HCT116 (cell line): ENCODE measurements at regions not wholly inside any gene's neighbourhood (a gene's known extent, or its start where the extent isn't known, plus 50 kb on each side); places are given as distances from the start of the nearest gene placed in this dataset.

ENCODE experiments used
- ATAC-seq: fragments of 200-7000 bp; cut with Tn5 transposase; 2 replicates; pipeline ENCODE4 v1.9.1; 2020; ENCODE audit warnings: mild to moderate bottlenecking, moderate library complexity
- BruUV-seq: library from RNA; stranded (reverse); fragments of 400-500 nt; replicated peaks from 2 replicates; lab custom pipeline; 2021; lab: Mats Ljungman, UMichigan
- CTCF ChIA-PET: fragments of 300-600 bp; sonication (Branson Sonifier 250); formaldehyde crosslinking; loops from one replicate; lab custom pipeline; 2021; ENCODE audit warnings: antibody characterized with exemption; lab: Charles Lee
- POLR2A ChIA-PET: fragments of 300-600, 350-600 bp; sonication (Branson Sonifier 250); formaldehyde crosslinking; loops from one replicate; lab custom pipeline; 2021; ENCODE audit warnings: antibody characterized with exemption; lab: Charles Lee
- RAD21 ChIA-PET, 2 experiments: fragments of 300-600 bp; sonication (Branson Sonifier 250); formaldehyde crosslinking; loops; one replicate each; lab custom pipeline; 2023; ENCODE audit warnings: low total read pairs in 2 of 2; ENCODE audit not compliant: uncharacterized antibody in 2 of 2, unreplicated experiment in 2 of 2, low non-redundant PET in 1 of 2; lab: Charles Lee
- DNase-seq: peaks from one replicate; pipeline ENCODE4 v3.0.0-alpha.2; 2010; ENCODE audit warnings: low read depth, low spot score
- H2AFZ ChIP-seq: fragments of 200-600 bp; shearing (Covaris generic), sonication (generic); 2 replicates; pipeline ENCODE4 v1.6.1; 2017; ENCODE audit warnings: low read depth, mixed run types, mixed read lengths, antibody characterized with exemption, low read length; ENCODE audit not compliant: poor library complexity, severe bottlenecking
- H3K27ac ChIP-seq: 2 replicates; pipeline ENCODE4 v1.5.1; 2012; ENCODE audit warnings: low read depth, low read length
- H3K27me3 ChIP-seq: fragments of 200-600 bp; sonication (generic); 2 replicates; pipeline ENCODE4 v1.6.1; 2016; ENCODE audit warnings: mixed run types, low read length, mixed read lengths; ENCODE audit not compliant: insufficient read depth
- H3K36me3 ChIP-seq, 2 experiments: fragments of 200-500 bp in 1 of 2; fragments of 200-600 bp in 1 of 2; sonication (Bioruptor generic) in 1 of 2; sonication (generic) in 1 of 2; 2 replicates each; pipeline versions ENCODE4 v1.5.1 to v1.6.1; 2014 to 2016; ENCODE audit warnings: low read length in 2 of 2, inconsistent platforms in 1 of 2, mixed read lengths in 1 of 2, mixed run types in 1 of 2; ENCODE audit not compliant: insufficient read depth in 2 of 2, control insufficient read depth in 1 of 2
- H3K4me1 ChIP-seq, 2 experiments: fragments of 200-600 bp in 1 of 2; sonication (generic) in 1 of 2; 2 replicates each; pipeline versions ENCODE4 v1.5.1 to v1.6.1; 2012 to 2017; ENCODE audit warnings: low read length in 2 of 2, inconsistent platforms in 1 of 2, mild to moderate bottlenecking in 1 of 2, mixed read lengths in 1 of 2, mixed run types in 1 of 2, moderate library complexity in 1 of 2; ENCODE audit not compliant: insufficient read depth in 2 of 2, control insufficient read depth in 1 of 2
- H3K4me2 ChIP-seq: fragments of 200-600 bp; sonication (generic); 2 replicates; pipeline ENCODE4 v1.6.1; 2017; ENCODE audit warnings: mixed run types, low read length, mixed read lengths
- H3K4me3 ChIP-seq, 2 experiments: fragments of 200-600 bp in 1 of 2; sonication (generic) in 1 of 2; replicated peaks in 1 of 2; 2 replicates each; pipeline ENCODE4 v1.5.1; 2011 to 2016; ENCODE audit warnings: low read length in 2 of 2, control low read depth in 1 of 2, low read depth in 1 of 2, mild to moderate bottlenecking in 1 of 2, mixed read lengths in 1 of 2, mixed run types in 1 of 2
- H3K79me2 ChIP-seq: fragments of 200-600 bp; sonication (generic); 2 replicates; pipeline ENCODE4 v1.6.1; 2017; ENCODE audit warnings: mild to moderate bottlenecking, mixed run types, low read length, moderate library complexity, mixed read lengths; ENCODE audit not compliant: insufficient read depth
- H3K9ac ChIP-seq: fragments of 200-600 bp; sonication (generic); 2 replicates; pipeline ENCODE4 v1.6.1; 2016; ENCODE audit warnings: low read length, mixed read lengths
- H3K9me2 ChIP-seq: fragments of 200-600 bp; sonication (generic), shearing (Covaris generic); 2 replicates; pipeline ENCODE4 v1.6.1; 2017; ENCODE audit warnings: mixed run types, mild to moderate bottlenecking, moderate library complexity; ENCODE audit not compliant: insufficient read depth
- H3K9me3 ChIP-seq, 2 experiments: fragments of 200-500 bp in 1 of 2; fragments of 200-600 bp in 1 of 2; sonication (Bioruptor generic) in 1 of 2; sonication (generic) in 1 of 2; 2 replicates each; pipeline ENCODE4 v1.6.1; 2014 to 2017; ENCODE audit warnings: low read length in 2 of 2, mixed read lengths in 2 of 2, inconsistent platforms in 1 of 2, low read depth in 1 of 2, mild to moderate bottlenecking in 1 of 2, mixed run types in 1 of 2, moderate library complexity in 1 of 2; ENCODE audit not compliant: control insufficient read depth in 1 of 2, insufficient read depth in 1 of 2
- H4K20me1 ChIP-seq: fragments of 200-600 bp; sonication (generic), shearing (Covaris generic); 2 replicates; pipeline ENCODE4 v1.6.1; 2017; ENCODE audit warnings: mixed run types, mild to moderate bottlenecking, moderate library complexity; ENCODE audit not compliant: insufficient read depth
- CBX3 ChIP-seq: IDR thresholded peaks from 2 replicates; pipeline ENCODE4 v1.6.1; 2012; ENCODE audit warnings: low read depth
- CEBPB ChIP-seq: IDR thresholded peaks from 2 replicates; pipeline ENCODE4 v1.6.1; 2012; ENCODE audit warnings: low read depth
- CTCF ChIP-seq, 3 experiments: fragments of 200-600 bp in 1 of 3; sonication (generic) in 1 of 3; IDR thresholded peaks in 2 of 3; conservative IDR thresholded peaks in 1 of 3; 2 replicates each; pipeline ENCODE4 v1.5.1; 2012 to 2017; ENCODE audit warnings: low read depth in 2 of 3, low read length in 2 of 3, antibody characterized with exemption in 1 of 3, borderline replicate concordance in 1 of 3, control low read depth in 1 of 3, mild to moderate bottlenecking in 1 of 3, mixed read lengths in 1 of 3, mixed run types in 1 of 3, moderate library complexity in 1 of 3; ENCODE audit not compliant: insufficient read depth in 1 of 3
- ELF1 ChIP-seq: IDR thresholded peaks from 2 replicates; pipeline ENCODE4 v1.6.1; 2012; ENCODE audit warnings: low read depth, borderline replicate concordance
- EZH2 ChIP-seq: fragments of 200-600 bp; sonication (generic); IDR thresholded peaks from 2 replicates; pipeline ENCODE4 v1.6.1; 2017; ENCODE audit warnings: antibody characterized with exemption, mixed run types
- FOSL1 ChIP-seq: IDR thresholded peaks from 2 replicates; pipeline ENCODE4 v1.6.1; 2012; ENCODE audit warnings: low read depth
- JUND ChIP-seq: IDR thresholded peaks from 2 replicates; pipeline ENCODE4 v1.6.1; 2012
- POLR2AphosphoS5 ChIP-seq: IDR thresholded peaks from 2 replicates; pipeline ENCODE4 v1.6.1; 2011; ENCODE audit warnings: mild to moderate bottlenecking, low read depth, low read length, moderate library complexity
- RAD21 ChIP-seq: IDR thresholded peaks from 2 replicates; pipeline ENCODE4 v1.6.1; 2012; ENCODE audit warnings: low read depth, mild to moderate bottlenecking
- SIN3A ChIP-seq: IDR thresholded peaks from 2 replicates; pipeline ENCODE4 v1.6.1; 2012; ENCODE audit warnings: low read depth
- SP1 ChIP-seq: IDR thresholded peaks from 2 replicates; pipeline ENCODE4 v1.6.1; 2012; ENCODE audit warnings: low read depth
- TCF7L2 ChIP-seq: IDR thresholded peaks from 2 replicates; pipeline ENCODE4 v1.7.0; 2011; ENCODE audit warnings: borderline replicate concordance, inconsistent platforms; ENCODE audit not compliant: insufficient read depth, insufficient read length; ENCODE audit errors: extremely low read depth
- YY1 ChIP-seq: IDR thresholded peaks from 2 replicates; pipeline ENCODE4 v1.6.1; 2011; ENCODE audit warnings: low read length, low read depth, moderate library complexity, mild to moderate bottlenecking; ENCODE audit not compliant: insufficient replicate concordance; ENCODE audit errors: extremely low read depth
- ZFX ChIP-seq: fragments of 450-650 bp; IDR thresholded peaks from 2 replicates; pipeline ENCODE4 v1.6.1; 2017
- intact Hi-C: fragments of 100-400 bp; cut with micrococcal nuclease; formaldehyde crosslinking; loops from 2 replicates; pipeline ENCODE4 v1.10.0; 2022
- TF ChIP-seq, protein P1 (sequence below): IDR thresholded peaks from 2 replicates; pipeline ENCODE4 v1.6.1; 2012
- TF ChIP-seq, protein P2 (sequence below): IDR thresholded peaks from 2 replicates; pipeline ENCODE4 v1.6.1; 2012; ENCODE audit warnings: low read depth
- TF ChIP-seq, protein P3 (sequence below): IDR thresholded peaks from 2 replicates; pipeline ENCODE4 v1.6.1; 2011; ENCODE audit warnings: mild to moderate bottlenecking, low read length, moderate library complexity; ENCODE audit not compliant: insufficient replicate concordance; ENCODE audit errors: extremely low read depth

DNA sequence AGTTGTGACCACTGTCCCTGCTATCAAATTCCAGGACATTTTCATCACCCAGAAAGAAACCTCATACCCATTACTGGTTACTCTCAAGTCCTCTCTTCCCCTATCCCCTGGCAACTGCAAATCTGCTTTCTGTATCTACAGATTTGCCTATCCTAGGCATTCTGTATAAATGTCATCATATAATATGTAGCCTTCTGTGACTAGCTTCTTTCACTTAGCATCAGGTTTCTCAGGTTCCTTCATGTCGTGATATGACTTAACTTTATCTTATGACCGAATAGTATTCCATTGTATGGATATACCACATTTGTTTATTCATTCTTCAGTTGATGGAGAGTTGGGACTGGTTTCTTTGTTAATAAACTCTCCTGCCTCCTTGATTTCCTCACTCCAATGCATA is 60.5 kb downstream of the PMAIP1 start:
- intact Hi-C loops = no loop called here
- no peaks in the 10 kb centered on the region for H3K9me2 ChIP-seq
- peaks cover 55 to 67% of the 10 kb centered on the region in 2 experiments for H3K4me1 ChIP-seq
- no peak for DNase-seq
- no peaks in the 10 kb centered on the region for H3K36me3 ChIP-seq
- ChIA-PET RAD21 (no interaction called here), CTCF (no interaction called here), POLR2A (interaction anchor here (1.3 kb wide), 1 partner anchor 60 kb away, joined by 4 read pairs; the partner anchor contains the start of gene PMAIP1)
- no peaks in the 10 kb centered on the region for H3K27me3 ChIP-seq
- H2AFZ ChIP-seq = no peak overlapping the region
- H3K4me2 ChIP-seq = peak overlapping the region; percentile 70
- no peaks in the 10 kb centered on the region for H3K9me3 ChIP-seq
- H4K20me1 ChIP-seq = no peaks in the 10 kb centered on the region
- ATAC-seq = no peak
- no peak overlapping the region for H3K4me3 ChIP-seq
- no TSS peak for BruUV-seq
- TF ChIP-seq FOSL1 (no peak), CEBPB (no peak), RAD21 (no peak), SP1 (no peak), ZFX (no peak), SIN3A (no peak), CBX3 (no peak), EZH2 (no peak), POLR2AphosphoS5 (no peak), YY1 (no peak), JUND (no peak), ELF1 (no peak), TCF7L2 (no peak), CTCF (IDR thresholded peaks at IDR 0.05 in 2 of 3, conservative IDR thresholded peaks at IDR 0.05 in 1 of 3; ENCODE audit: borderline replicate concordance in 1 of 3, insufficient read depth in 1 of 3, low read depth in 2 of 3, low read length in 2 of 3) (no peak)
- TF ChIP-seq, protein P1, sequence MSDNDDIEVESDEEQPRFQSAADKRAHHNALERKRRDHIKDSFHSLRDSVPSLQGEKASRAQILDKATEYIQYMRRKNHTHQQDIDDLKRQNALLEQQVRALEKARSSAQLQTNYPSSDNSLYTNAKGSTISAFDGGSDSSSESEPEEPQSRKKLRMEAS = no peak
- TF ChIP-seq, protein P2, sequence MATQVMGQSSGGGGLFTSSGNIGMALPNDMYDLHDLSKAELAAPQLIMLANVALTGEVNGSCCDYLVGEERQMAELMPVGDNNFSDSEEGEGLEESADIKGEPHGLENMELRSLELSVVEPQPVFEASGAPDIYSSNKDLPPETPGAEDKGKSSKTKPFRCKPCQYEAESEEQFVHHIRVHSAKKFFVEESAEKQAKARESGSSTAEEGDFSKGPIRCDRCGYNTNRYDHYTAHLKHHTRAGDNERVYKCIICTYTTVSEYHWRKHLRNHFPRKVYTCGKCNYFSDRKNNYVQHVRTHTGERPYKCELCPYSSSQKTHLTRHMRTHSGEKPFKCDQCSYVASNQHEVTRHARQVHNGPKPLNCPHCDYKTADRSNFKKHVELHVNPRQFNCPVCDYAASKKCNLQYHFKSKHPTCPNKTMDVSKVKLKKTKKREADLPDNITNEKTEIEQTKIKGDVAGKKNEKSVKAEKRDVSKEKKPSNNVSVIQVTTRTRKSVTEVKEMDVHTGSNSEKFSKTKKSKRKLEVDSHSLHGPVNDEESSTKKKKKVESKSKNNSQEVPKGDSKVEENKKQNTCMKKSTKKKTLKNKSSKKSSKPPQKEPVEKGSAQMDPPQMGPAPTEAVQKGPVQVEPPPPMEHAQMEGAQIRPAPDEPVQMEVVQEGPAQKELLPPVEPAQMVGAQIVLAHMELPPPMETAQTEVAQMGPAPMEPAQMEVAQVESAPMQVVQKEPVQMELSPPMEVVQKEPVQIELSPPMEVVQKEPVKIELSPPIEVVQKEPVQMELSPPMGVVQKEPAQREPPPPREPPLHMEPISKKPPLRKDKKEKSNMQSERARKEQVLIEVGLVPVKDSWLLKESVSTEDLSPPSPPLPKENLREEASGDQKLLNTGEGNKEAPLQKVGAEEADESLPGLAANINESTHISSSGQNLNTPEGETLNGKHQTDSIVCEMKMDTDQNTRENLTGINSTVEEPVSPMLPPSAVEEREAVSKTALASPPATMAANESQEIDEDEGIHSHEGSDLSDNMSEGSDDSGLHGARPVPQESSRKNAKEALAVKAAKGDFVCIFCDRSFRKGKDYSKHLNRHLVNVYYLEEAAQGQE = no peak
- TF ChIP-seq, protein P3, sequence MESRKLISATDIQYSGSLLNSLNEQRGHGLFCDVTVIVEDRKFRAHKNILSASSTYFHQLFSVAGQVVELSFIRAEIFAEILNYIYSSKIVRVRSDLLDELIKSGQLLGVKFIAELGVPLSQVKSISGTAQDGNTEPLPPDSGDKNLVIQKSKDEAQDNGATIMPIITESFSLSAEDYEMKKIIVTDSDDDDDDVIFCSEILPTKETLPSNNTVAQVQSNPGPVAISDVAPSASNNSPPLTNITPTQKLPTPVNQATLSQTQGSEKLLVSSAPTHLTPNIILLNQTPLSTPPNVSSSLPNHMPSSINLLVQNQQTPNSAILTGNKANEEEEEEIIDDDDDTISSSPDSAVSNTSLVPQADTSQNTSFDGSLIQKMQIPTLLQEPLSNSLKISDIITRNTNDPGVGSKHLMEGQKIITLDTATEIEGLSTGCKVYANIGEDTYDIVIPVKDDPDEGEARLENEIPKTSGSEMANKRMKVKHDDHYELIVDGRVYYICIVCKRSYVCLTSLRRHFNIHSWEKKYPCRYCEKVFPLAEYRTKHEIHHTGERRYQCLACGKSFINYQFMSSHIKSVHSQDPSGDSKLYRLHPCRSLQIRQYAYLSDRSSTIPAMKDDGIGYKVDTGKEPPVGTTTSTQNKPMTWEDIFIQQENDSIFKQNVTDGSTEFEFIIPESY = no peak
- peak overlapping the region; percentile 38; the same call in 1 of the 2 replicates for H3K27ac ChIP-seq
- no peaks in the 10 kb centered on the region for H3K79me2 ChIP-seq
- no peak overlapping the region for H3K9ac ChIP-seq
